ENCODE measurements at regions not wholly inside any gene's neighbourhood (a gene's known extent, or its start where the extent isn't known, plus 50 kb on each side); places are given as distances from the start of the nearest gene placed in this dataset.

GRCh38 chr11:116580799-116581198 lies 192.0 kb downstream of the BUD13 start:
- Mint-ChIP-seq H3K27ac (no peak overlapping the region), H3K27me3 (ENCODE audit: low read depth in 2 of 2) (peaks cover 50 to 63% of the 10 kb centered on the region in 2 donors), H3K4me3 (no peak overlapping the region), H3K36me3 (no peaks in the 10 kb centered on the region), H3K4me1 (no peaks in the 10 kb centered on the region), H3K9me3 (no peaks in the 10 kb centered on the region)
- Histone ChIP-seq H3K9me3 (ENCODE audit: control insufficient read depth, insufficient read depth, low read length) (no peaks in the 10 kb centered on the region), H3K27me3 (ENCODE audit: control insufficient read depth, insufficient read depth, low read length) (peaks cover 15% of the 10 kb centered on the region), H3K4me3 (ENCODE audit: low read length) (no peak overlapping the region), H3K4me1 (ENCODE audit: control insufficient read depth, insufficient read depth, low read length) (no peaks in the 10 kb centered on the region), H3K36me3 (ENCODE audit: control insufficient read depth, insufficient read depth, low read length) (no peaks in the 10 kb centered on the region), H3K27ac (ENCODE audit: low read length) (no peak overlapping the region)
- ATAC-seq, result no peak
- no peak for TF ChIP-seq CTCF (IDR thresholded peaks at IDR 0.05)
- intact Hi-C loops (cut with micrococcal nuclease), result no loop called here
- no peak for DNase-seq
- 8% methylated on average over 38 of the region's 38 CpGs for WGBS (ENCODE audit: insufficient coverage)

GRCh38 chr11:116579857-116580727 lies 192.7 kb downstream of the BUD13 start:
- no peak for TF ChIP-seq CTCF (IDR thresholded peaks at IDR 0.05)
- H3K27me3 Mint-ChIP-seq (ENCODE audit: low read depth in 2 of 2), result peaks cover 50 to 63% of the 10 kb centered on the region in 2 donors
- no peak for DNase-seq
- no peaks in the 10 kb centered on the region for H3K9me3 Mint-ChIP-seq
- Histone ChIP-seq H3K4me1 (ENCODE audit: control insufficient read depth, insufficient read depth, low read length) (no peaks in the 10 kb centered on the region), H3K36me3 (ENCODE audit: control insufficient read depth, insufficient read depth, low read length) (no peaks in the 10 kb centered on the region), H3K9me3 (ENCODE audit: control insufficient read depth, insufficient read depth, low read length) (no peaks in the 10 kb centered on the region), H3K4me3 (ENCODE audit: low read length) (no peak overlapping the region), H3K27ac (ENCODE audit: low read length) (no peak overlapping the region), H3K27me3 (ENCODE audit: control insufficient read depth, insufficient read depth, low read length) (peaks cover 15% of the 10 kb centered on the region)
- 5% methylated on average over 76 of the region's 76 CpGs for WGBS (ENCODE audit: insufficient coverage)
- no peaks in the 10 kb centered on the region for H3K36me3 Mint-ChIP-seq
- no peaks in the 10 kb centered on the region for H3K4me1 Mint-ChIP-seq
- no peak overlapping the region for H3K27ac Mint-ChIP-seq
- no peak overlapping the region for H3K4me3 Mint-ChIP-seq
- no peak for ATAC-seq
- intact Hi-C loops (cut with micrococcal nuclease), result no loop called here

GRCh38 chr11:116579031-116579653 lies 193.6 kb downstream of the BUD13 start:
- Mint-ChIP-seq H3K4me3 (no peak overlapping the region), H3K36me3 (no peaks in the 10 kb centered on the region), H3K9me3 (no peaks in the 10 kb centered on the region), H3K27me3 (ENCODE audit: low read depth in 2 of 2) (peaks cover 45 to 56% of the 10 kb centered on the region in 2 donors), H3K4me1 (no peaks in the 10 kb centered on the region), H3K27ac (no peak overlapping the region)
- Histone ChIP-seq H3K27ac (ENCODE audit: low read length) (no peak overlapping the region), H3K4me3 (ENCODE audit: low read length) (no peak overlapping the region), H3K27me3 (ENCODE audit: control insufficient read depth, insufficient read depth, low read length) (peaks cover 15% of the 10 kb centered on the region), H3K36me3 (ENCODE audit: control insufficient read depth, insufficient read depth, low read length) (no peaks in the 10 kb centered on the region), H3K4me1 (ENCODE audit: control insufficient read depth, insufficient read depth, low read length) (no peaks in the 10 kb centered on the region), H3K9me3 (ENCODE audit: control insufficient read depth, insufficient read depth, low read length) (no peaks in the 10 kb centered on the region)
- ATAC-seq (no peak), DNase-seq (no peak)
- WGBS (ENCODE audit: insufficient coverage), result 26% methylated on average over 9 of the region's 9 CpGs
- TF ChIP-seq CTCF (IDR thresholded peaks at IDR 0.05), result no peak
- intact Hi-C loops (cut with micrococcal nuclease), result no loop called here
